GM19351 (cell line): ENCODE measurements at regions not wholly inside any gene's neighbourhood (a gene's known extent, or its start where the extent isn't known, plus 50 kb on each side); places are given as distances from the start of the nearest gene placed in this dataset.
"Not testable (repeated sequence)": the region's sequence is repeated elsewhere in the genome, so short reads cannot be mapped to it uniquely, and the experiment has no call there.

Source experiments
- ATAC-seq: cut with Tn5 transposase; IDR thresholded peaks from one replicate; pipeline ENCODE4 v1.9.1; 2021; ENCODE audit warnings: mild to moderate bottlenecking, moderate library complexity; ENCODE audit not compliant: unreplicated experiment

DNA sequence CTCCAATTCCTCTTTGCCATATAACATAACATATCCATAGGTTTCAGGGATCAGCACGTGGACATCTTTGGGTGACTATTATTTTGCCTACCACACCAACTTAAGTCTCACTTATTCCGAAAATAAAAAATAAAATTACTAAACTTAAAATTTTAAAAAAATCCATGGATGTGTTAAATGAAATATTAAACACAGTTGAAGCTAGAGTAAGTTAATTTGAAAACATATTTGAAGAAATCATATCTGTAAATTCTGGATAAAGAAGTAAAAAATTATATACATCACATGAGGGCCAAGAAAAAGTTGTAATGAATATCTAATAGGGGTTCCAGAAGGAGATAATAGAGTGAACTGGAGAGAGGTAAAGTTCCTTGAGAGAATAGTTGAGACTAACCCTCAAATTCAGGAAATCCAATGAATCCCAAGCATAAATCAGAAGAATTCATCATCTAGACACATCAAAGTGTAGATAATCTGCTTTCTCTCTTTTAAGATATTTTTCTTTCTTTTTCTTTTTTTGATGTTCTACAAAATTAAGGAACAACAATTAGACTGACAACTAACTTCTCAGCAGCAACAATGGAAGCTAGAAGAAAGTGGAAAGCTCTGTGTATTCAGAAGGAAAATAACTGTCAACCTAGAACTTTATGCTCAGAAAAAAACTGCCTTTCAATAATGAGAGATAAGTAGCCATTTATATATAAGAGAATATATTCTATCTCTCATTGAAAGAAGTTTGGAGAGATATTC lies 147.4 kb downstream of the ABHD5 start:
- ATAC-seq = no peak

DNA sequence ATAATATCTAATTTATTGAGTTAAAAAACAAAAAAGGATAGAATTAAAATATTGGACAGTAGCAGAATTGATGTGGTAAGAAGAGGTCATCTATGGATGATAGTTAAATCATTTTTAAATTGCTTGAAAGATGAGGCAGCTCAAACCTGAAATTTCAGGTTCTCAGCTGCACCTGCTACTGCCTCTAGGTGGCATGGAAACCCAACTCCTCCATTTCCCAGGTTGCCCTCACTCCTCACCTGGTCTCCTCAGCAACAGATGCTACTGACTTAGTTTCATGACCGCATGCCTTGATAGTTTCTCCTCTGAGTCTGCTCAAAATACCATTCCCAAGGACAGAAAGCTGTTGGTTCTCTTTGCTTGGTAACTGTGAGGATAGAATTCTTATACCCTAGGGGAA lies 148.1 kb downstream of the ABHD5 start:
- no peak for ATAC-seq

DNA sequence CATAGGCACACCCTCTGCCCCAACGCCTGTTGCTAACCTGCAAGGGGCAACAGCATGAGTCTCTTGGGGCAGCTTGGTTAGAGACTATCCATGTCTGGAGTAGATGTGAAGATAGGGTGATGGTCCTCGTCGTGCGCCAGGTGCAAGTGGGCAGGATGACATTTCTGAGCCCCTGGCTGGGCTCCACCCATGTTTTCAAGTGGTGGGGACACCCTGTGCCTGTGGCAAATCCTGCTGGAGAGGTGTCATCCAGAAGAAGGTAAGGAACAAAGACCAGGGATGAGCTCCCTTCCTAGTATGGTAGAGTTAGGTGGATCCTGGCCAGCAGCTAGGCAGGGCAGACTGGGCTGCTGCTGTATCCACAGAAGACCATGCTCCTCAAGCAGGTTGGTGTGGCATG lies 152.6 kb downstream of the ABHD5 start:
- no peak for ATAC-seq

GRCh38 chr3:43844757-43845156 lies 154.0 kb downstream of the ABHD5 start:
- ATAC-seq = no peak

DNA sequence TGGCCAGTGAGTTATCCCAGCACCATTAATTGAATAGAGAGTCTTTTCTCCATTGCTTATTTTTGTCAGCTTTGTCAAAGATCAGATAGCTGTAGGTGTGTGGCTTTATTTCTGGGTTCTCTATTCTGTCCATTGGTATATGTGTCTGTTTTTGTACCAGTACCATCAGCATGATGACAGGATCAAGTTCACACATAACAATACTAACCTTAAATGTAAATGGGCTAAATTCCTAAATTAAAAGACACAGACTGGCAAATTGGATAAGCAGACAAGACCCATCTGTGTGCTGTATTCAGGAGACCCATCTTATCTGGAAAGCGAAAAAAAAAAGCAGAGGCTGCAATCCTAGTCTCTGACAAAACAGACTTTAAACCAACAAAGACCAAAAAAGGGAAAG lies 154.8 kb downstream of the ABHD5 start:
- not testable (repeated sequence) for ATAC-seq

DNA sequence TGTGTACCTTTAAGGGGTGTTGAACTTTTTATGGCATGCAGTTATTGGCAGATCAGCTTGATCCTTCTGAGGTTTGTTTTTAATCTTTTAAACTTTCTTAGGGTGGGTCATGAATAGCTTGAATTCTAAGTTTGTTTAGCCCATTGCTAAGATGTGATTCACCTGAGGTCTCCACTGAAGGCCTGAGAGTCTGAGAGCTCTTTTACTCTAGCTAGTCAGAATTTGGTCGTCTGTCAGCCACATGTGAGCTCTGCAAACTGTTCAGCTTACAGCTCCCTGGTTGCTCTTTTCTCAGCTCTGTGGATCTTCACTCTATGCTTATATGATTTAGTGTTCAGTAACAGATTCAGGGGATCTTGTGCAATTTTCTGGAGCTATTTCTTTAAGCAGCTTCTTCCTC lies 161.3 kb downstream of the ABHD5 start:
- ATAC-seq = no peak

- no peak for ATAC-seq
Observed at GRCh38 chr3:43854283-43854682, 163.5 kb downstream of the ABHD5 start.

DNA sequence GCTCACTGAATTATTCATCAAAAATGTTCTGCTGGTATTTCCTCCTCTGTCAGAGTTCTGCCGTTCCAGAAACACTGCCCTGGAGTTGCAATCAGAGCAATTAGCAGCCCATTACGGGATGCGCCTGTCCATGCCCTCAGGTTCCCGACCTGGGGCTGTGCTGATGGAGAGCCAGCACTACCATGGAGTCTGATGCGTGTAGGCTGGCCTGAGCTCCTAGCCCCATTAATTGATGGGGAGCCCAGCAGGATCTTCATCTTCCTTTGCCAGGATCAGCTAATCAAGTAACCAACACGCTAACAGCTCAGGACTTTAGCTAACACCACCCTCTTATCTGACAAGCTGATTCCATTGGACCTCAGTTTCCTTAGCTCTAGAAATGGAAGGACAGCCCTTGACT lies 164.2 kb downstream of the ABHD5 start:
- no peak for ATAC-seq

- peak; percentile 65 for ATAC-seq
Observed at GRCh38 chr3:43855674-43856299, 165.0 kb downstream of the ABHD5 start.

- no peak for ATAC-seq
Observed at GRCh38 chr3:43856351-43856750, 165.6 kb downstream of the ABHD5 start.

- ATAC-seq = no peak
Observed at GRCh38 chr3:43856761-43857160, 166.0 kb downstream of the ABHD5 start.

DNA sequence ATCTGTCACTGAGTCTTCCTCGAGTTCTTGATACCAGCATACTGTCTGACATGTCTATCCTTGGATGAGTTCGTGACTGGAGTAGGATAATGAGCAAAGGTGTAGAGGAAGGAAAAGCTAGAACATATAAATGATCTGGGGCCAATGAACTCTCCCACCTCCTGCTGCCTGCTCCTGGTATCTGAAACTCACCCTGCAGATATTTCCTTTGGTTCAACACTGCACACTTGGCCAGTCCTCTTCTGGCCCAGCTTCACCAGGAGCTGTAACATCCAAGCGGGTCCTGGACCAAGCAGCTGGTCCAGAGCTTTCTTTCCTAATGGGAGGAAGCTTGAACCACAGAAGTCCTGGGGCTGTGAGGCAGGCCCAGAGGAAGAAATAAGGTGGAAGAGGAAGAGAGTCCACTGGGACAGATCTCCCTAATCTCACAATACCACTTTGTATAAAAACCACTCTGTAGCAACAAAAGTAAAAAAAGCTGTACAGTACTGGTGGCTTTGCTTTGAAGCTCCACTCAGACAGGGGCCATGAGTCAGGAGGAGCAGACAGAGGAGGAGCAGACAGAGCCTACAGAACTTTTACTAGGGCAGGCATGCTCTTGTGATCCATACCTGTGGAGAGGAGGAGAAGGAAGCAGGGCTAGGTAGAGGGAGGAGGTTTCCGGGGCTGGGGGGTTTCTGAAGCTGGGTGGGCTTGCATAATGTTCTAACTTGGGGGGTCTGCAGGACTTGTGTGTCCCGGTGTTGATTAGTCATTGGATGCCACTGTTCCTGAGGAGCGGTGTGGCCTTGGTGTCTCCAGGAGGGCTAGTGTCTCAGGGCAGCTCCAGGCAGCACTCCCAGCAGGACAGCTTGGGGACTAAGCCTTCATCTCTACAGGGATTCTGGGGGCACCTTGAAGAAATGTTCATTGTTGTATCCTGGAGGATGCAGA lies 166.9 kb downstream of the ABHD5 start:
- no peak for ATAC-seq

DNA sequence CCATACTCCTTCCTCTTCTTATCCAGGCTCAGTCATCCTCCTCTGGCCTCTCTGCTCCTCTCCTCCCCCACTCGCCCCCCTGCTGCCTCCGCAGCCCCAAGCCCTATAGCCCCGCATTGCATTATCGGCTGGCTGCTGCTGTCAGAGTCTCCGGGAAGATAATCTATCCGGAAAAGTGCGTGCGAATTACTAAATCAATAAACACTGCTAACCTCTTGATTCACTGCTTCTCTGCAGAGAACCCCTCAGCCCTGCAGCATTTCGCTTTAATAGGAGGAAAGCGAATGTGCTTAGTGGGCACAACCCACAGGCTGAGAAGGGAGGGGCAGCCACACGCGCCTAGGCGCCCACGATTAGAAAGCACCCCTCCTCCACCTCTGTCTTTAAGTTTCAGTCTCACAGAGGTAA lies 167.6 kb downstream of the ABHD5 start:
- ATAC-seq = no peak

DNA sequence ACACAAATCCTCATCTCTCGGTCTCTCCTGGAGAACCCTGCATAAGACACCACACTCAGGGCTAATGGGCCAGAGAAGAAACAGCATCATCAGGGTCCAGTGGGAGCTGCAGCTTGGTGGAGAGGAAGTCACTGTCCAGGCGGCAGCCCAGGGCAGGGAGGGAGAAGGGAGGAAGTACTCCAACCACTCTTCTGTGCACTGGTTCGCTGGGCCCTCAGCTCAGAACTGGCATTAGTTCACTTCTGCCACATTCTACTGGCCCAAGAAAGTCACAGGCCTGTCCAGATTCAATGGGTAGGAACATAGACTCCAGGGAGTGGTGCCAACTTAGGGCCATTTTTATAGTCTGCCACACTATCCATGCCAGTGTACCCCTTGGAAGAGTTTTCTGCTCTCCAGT lies 169.0 kb downstream of the ABHD5 start:
- ATAC-seq = no peak

DNA sequence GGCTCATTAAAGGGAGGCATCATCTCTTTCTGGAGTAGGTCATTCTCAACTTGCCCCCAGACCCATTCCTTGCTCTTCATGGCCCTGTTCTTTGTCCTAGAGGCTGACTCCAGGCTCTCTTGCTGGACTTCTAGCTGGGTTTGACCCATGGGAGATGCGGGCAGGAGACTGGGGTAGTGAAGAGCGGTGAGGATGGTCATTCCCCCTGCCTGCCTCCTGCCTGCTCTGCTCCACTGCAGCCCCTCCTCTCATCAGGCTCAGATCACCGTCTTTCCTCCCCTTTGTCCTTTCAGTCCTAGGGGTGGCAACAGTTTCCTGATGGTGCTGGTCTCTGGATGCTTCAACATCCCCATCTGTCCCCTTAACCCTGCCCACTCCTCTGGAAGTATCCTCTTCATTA lies 170.9 kb downstream of the ABHD5 start:
- ATAC-seq = no peak

DNA sequence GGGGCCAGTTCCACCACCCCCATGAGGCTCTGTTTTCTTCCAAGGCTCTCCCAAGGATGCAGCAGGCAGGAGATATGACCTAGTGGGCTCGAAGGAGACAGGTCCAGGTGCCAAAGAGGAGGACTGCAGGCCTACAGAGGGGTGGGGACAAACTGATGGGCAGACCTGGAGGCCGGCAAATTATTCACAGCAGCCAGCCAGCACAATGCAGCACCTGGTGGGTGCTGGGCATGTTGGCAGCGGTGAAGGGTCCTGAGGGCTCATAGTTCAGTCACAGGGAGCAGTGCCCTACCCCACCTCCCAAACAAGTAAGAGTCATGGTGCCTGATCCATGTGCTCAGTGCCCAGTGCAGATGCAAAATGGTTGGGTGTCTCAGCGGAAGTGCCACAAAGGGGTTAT lies 171.7 kb downstream of the ABHD5 start:
- no peak for ATAC-seq

DNA sequence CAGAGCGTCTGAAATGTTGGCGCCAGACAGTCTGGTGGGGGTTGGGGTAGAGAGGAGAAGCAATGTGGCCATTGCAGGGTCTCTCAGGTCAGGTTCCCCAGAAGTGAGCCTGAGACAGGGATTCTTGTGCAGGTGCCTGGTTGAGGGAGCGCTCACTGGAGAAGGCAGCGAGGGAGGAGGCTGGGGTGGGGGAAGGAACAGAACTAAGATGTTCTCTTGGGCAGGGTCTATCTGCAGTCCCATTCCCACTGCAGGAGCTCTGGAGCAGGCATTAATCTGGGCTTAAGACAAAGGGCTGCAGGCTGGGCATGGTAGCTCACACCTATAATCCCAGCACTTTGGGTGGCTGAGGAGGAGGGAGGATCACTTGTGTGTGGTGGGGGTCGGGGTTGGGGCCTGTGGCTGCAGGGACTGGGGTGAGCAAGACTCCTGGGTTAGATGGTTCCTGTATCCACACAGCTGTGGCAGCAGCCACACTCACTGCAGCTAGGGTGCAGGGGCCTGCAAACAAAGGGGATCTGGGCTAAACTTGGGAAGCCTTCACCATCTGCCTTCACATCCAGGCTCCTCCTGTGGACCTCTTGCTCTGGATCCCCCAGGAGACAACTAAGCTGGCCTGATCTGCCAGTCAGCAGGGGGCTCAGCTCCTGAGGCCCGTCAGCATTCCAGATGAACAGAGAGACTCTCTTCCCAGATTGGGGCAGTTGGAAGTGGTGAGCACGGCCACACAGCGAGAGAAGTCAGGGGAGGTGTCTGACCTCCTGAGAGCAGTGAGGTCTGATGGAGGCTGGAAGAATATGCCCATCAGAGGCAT lies 172.5 kb downstream of the ABHD5 start:
- no peak for ATAC-seq

- ATAC-seq = no peak
Observed at GRCh38 chr3:43863966-43864933, 173.5 kb downstream of the ABHD5 start.

- ATAC-seq = no peak
Observed at GRCh38 chr3:43865351-43865750, 174.6 kb downstream of the ABHD5 start.
